CD4-positive, alpha-beta T cell treated with Interferon alpha-2 for 1 hour (primary cell): ENCODE measurements at regions not wholly inside any gene's neighbourhood (a gene's known extent, or its start where the extent isn't known, plus 50 kb on each side); places are given as distances from the start of the nearest gene placed in this dataset.
"Not testable (repeated sequence)": the region's sequence is repeated elsewhere in the genome, so short reads cannot be mapped to it uniquely, and the experiment has no call there.

Source experiments
- DNase-seq, 2 donors: peaks; one replicate each; pipeline ENCODE4 v3.0.0-alpha.2; 2020 to 2022

- no peak for DNase-seq
Measured at GRCh38 chr4:110850461-110851442, 227.9 kb upstream of the PITX2 start.

- no peak for DNase-seq
Measured at GRCh38 chr4:110851989-110852388, 229.1 kb upstream of the PITX2 start.

- DNase-seq: no peak
Measured at GRCh38 chr4:110852793-110853192, 229.9 kb upstream of the PITX2 start.

GRCh38 chr4:110853242-110853641 is 230.4 kb upstream of the PITX2 start:
- DNase-seq: no peak

- DNase-seq: no peak
Measured at GRCh38 chr4:110854021-110854678, 231.3 kb upstream of the PITX2 start.

- no peak for DNase-seq
Measured at GRCh38 chr4:110860125-110860524, 237.2 kb upstream of the PITX2 start.

- DNase-seq: no peak
Measured at GRCh38 chr4:110860901-110861300, 238.0 kb upstream of the PITX2 start.

- DNase-seq: no peak
Measured at GRCh38 chr4:110865611-110866259, 242.9 kb upstream of the PITX2 start.

- no peak for DNase-seq
Measured at GRCh38 chr4:110867251-110867960, 244.5 kb upstream of the PITX2 start.

- DNase-seq: no peak
Measured at GRCh38 chr4:110867981-110868720, 245.3 kb upstream of the PITX2 start.

GRCh38 chr4:110869114-110869513 is 246.2 kb upstream of the PITX2 start:
- DNase-seq: no peak

- no peak for DNase-seq
Measured at GRCh38 chr4:110869862-110870572, 247.1 kb upstream of the PITX2 start.

GRCh38 chr4:110876214-110876613 is 253.3 kb upstream of the PITX2 start:
- not testable (repeated sequence) for DNase-seq

GRCh38 chr4:110876866-110877265 is 254.0 kb upstream of the PITX2 start:
- no peak for DNase-seq

- DNase-seq: no peak
Measured at GRCh38 chr4:110877778-110878370, 255.0 kb upstream of the PITX2 start.

- no peak for DNase-seq
Measured at GRCh38 chr4:110878413-110878812, 255.5 kb upstream of the PITX2 start.

GRCh38 chr4:110878956-110879355 is 256.1 kb upstream of the PITX2 start:
- no peak for DNase-seq

- no peak for DNase-seq
Measured at GRCh38 chr4:110886270-110886669, 263.4 kb upstream of the PITX2 start.

GRCh38 chr4:110886856-110887255 is 264.0 kb upstream of the PITX2 start:
- no peak for DNase-seq

GRCh38 chr4:110897784-110898183 is 274.9 kb upstream of the PITX2 start:
- DNase-seq: no peak

- no peak for DNase-seq
Measured at GRCh38 chr4:110898290-110898689, 275.4 kb upstream of the PITX2 start.
